HepG2 (cell line): ENCODE measurements at regions not wholly inside any gene's neighbourhood (a gene's known extent, or its start where the extent isn't known, plus 50 kb on each side); places are given as distances from the start of the nearest gene placed in this dataset.

Experiments used
- ASH2L ChIP-seq: fragments of 300-600, 200-600 bp; sonication (generic); IDR thresholded peaks from 2 replicates; pipeline ENCODE4 v1.7.0; 2017; ENCODE audit warnings: low read depth, mild to moderate bottlenecking, moderate library complexity, mixed read lengths, low read length; ENCODE audit not compliant: insufficient read length
- BHLHE40 ChIP-seq: IDR thresholded peaks from 2 replicates; pipeline ENCODE4 v1.6.1; 2011; ENCODE audit warnings: low read length, improper control_type of control experiment
- CCDC6 ChIP-seq: sonication (generic); formaldehyde crosslinking; IDR thresholded peaks from 2 replicates; pipeline ENCODE4 v1.8.1; 2022; ENCODE audit warnings: mild to moderate bottlenecking, missing genetic modification reagents, moderate library complexity
- FOXP1 ChIP-seq, 2 experiments: fragments of 450-650 bp in 1 of 2; IDR thresholded peaks; 2 replicates each; pipeline ENCODE4 v1.6.1; 2017 to 2018; ENCODE audit warnings: antibody characterized with exemption in 1 of 2
- HDAC1 ChIP-seq: sonication (generic); formaldehyde crosslinking; IDR thresholded peaks from 2 replicates; pipeline ENCODE4 v1.5.1; 2020; ENCODE audit warnings: mild to moderate bottlenecking, missing genetic modification reagents
- HMGA1 ChIP-seq: sonication (generic); formaldehyde crosslinking; conservative IDR thresholded peaks from 2 replicates; pipeline ENCODE4 v1.4.0; 2020; ENCODE audit warnings: missing genetic modification reagents
- KMT2B ChIP-seq: IDR thresholded peaks from 2 replicates; pipeline ENCODE4 v1.6.1; 2016; ENCODE audit warnings: missing genetic modification reagents, missing compliant biosample characterization
- MTF1 ChIP-seq: sonication (generic); formaldehyde crosslinking; IDR thresholded peaks from 2 replicates; pipeline ENCODE4 v1.5.0; 2020; ENCODE audit warnings: missing genetic modification reagents
- MXD4 ChIP-seq: IDR thresholded peaks from 2 replicates; pipeline ENCODE4 v1.6.1; 2016; ENCODE audit warnings: mild to moderate bottlenecking, missing biosample characterization, missing genetic modification reagents
- NCOA1 ChIP-seq: sonication (generic); formaldehyde crosslinking; IDR thresholded peaks from 2 replicates; pipeline ENCODE4 v1.9.0; 2021; ENCODE audit warnings: missing genetic modification reagents
- NFE2L1 ChIP-seq: sonication (generic); formaldehyde crosslinking; IDR thresholded peaks from 2 replicates; pipeline ENCODE4 v1.4.0; 2020; ENCODE audit warnings: missing genetic modification reagents, mild to moderate bottlenecking, borderline replicate concordance
- PRDM10 ChIP-seq: sonication (generic); formaldehyde crosslinking; IDR thresholded peaks from 2 replicates; pipeline ENCODE4 v1.4.0; 2020; ENCODE audit warnings: low read depth, missing genetic modification reagents
- PRDM4 ChIP-seq: sonication (generic); formaldehyde crosslinking; IDR thresholded peaks from 2 replicates; pipeline ENCODE4 v1.9.0; 2021; ENCODE audit warnings: missing genetic modification reagents, borderline replicate concordance
- RCOR2 ChIP-seq: IDR thresholded peaks from 2 replicates; pipeline ENCODE4 v1.6.1; 2016; ENCODE audit warnings: missing biosample characterization, missing genetic modification reagents
- RFXANK ChIP-seq: IDR thresholded peaks from 2 replicates; pipeline ENCODE4 v1.6.1; 2016
- SNAI1 ChIP-seq: sonication (generic); formaldehyde crosslinking; IDR thresholded peaks from 2 replicates; pipeline ENCODE4 v1.5.0; 2020; ENCODE audit warnings: mild to moderate bottlenecking, missing genetic modification reagents, borderline replicate concordance
- SP4 ChIP-seq: sonication (generic); formaldehyde crosslinking; IDR thresholded peaks from 2 replicates; pipeline ENCODE4 v1.8.1; 2023; ENCODE audit warnings: mild to moderate bottlenecking, missing genetic modification reagents
- THAP11 ChIP-seq: IDR thresholded peaks from 2 replicates; pipeline ENCODE4 v1.6.1; 2016; ENCODE audit warnings: missing biosample characterization, missing genetic modification reagents
- TMF1 ChIP-seq: sonication (generic); formaldehyde crosslinking; IDR thresholded peaks from 2 replicates; pipeline ENCODE4 v1.8.1; 2022; ENCODE audit warnings: low read depth, missing genetic modification reagents
- TRIM24 ChIP-seq: sonication (generic); formaldehyde crosslinking; IDR thresholded peaks from 2 replicates; pipeline ENCODE4 v1.8.0; 2022; ENCODE audit warnings: mild to moderate bottlenecking, missing genetic modification reagents
- ZBTB33 ChIP-seq: sonication (generic); formaldehyde crosslinking; IDR thresholded peaks from 2 replicates; pipeline ENCODE4 v1.4.0; 2020; ENCODE audit warnings: missing genetic modification reagents
- ZBTB38 ChIP-seq: sonication (generic); formaldehyde crosslinking; IDR thresholded peaks from 2 replicates; pipeline ENCODE4 v1.5.1; 2020; ENCODE audit warnings: mild to moderate bottlenecking, missing genetic modification reagents
- ZFP82 ChIP-seq: sonication (generic); formaldehyde crosslinking; IDR thresholded peaks from 2 replicates; pipeline ENCODE4 v1.5.1; 2020; ENCODE audit warnings: mild to moderate bottlenecking, missing genetic modification reagents, borderline replicate concordance
- ZKSCAN1 ChIP-seq: fragments of 150-350 bp; IDR thresholded peaks from 2 replicates; pipeline ENCODE4 v1.6.1; 2014; ENCODE audit warnings: low read length
- ZNF143 ChIP-seq: sonication (generic); formaldehyde crosslinking; IDR thresholded peaks from 2 replicates; pipeline ENCODE4 v1.4.0; 2020; ENCODE audit warnings: missing genetic modification reagents
- ZNF160 ChIP-seq: sonication (generic); formaldehyde crosslinking; IDR thresholded peaks from 2 replicates; pipeline ENCODE4 v1.8.0; 2022; ENCODE audit warnings: mild to moderate bottlenecking, inconsistent platforms, missing genetic modification reagents
- ZNF263 ChIP-seq: sonication (generic); formaldehyde crosslinking; IDR thresholded peaks from 2 replicates; pipeline ENCODE4 v1.4.0; 2020; ENCODE audit warnings: missing genetic modification reagents

GRCh38 chr5:88128813-88129212, 139.8 kb downstream of the TMEM161B start (continued):
- no peak for TF ChIP-seq CCDC6 (CRISPR knock-in tag)
- TF ChIP-seq THAP11 (CRISPR knock-in tag): peak; percentile 56
- TF ChIP-seq ZNF160 (CRISPR knock-in tag): no peak
- TF ChIP-seq HDAC1 (CRISPR knock-in tag): peak; percentile 70; the same call in 1 of the 2 replicates
- TF ChIP-seq ASH2L: peak; percentile 57
- TF ChIP-seq RCOR2 (CRISPR knock-in tag): peak; percentile 83
- no peak for TF ChIP-seq ZKSCAN1
- TF ChIP-seq PRDM10 (CRISPR knock-in tag): peak; percentile 82; the same call in 1 of the 2 replicates
- no peak for TF ChIP-seq TRIM24 (CRISPR knock-in tag)
- no peak for TF ChIP-seq HMGA1 (CRISPR knock-in tag)
- no peak for TF ChIP-seq NFE2L1 (CRISPR knock-in tag)
- no peak for TF ChIP-seq ZNF263
- no peak for TF ChIP-seq MTF1 (CRISPR knock-in tag)
- TF ChIP-seq PRDM4 (CRISPR knock-in tag): no peak
- no peak for TF ChIP-seq NCOA1 (CRISPR knock-in tag)
- TF ChIP-seq ZBTB33: no peak
- peak; percentile 33; the same call in 1 of the 2 replicates for TF ChIP-seq KMT2B (CRISPR knock-in tag)
- no peak for TF ChIP-seq FOXP1 (IDR thresholded peaks at IDR 0.05)
- peak; percentile 83 for TF ChIP-seq FOXP1 (CRISPR knock-in tag; IDR thresholded peaks at IDR 0.05)
- TF ChIP-seq BHLHE40: no peak
- TF ChIP-seq SP4: no peak
- no peak for TF ChIP-seq ZNF143
- TF ChIP-seq ZBTB38: no peak
- no peak for TF ChIP-seq RFXANK (CRISPR knock-in tag)
- TF ChIP-seq MXD4: no peak
- TF ChIP-seq TMF1 (CRISPR knock-in tag): no peak
- no peak for TF ChIP-seq SNAI1
- no peak for TF ChIP-seq ZFP82 (CRISPR knock-in tag)
